HCT116 (cell line): ENCODE measurements at regions not wholly inside any gene's neighbourhood (a gene's known extent, or its start where the extent isn't known, plus 50 kb on each side); places are given as distances from the start of the nearest gene placed in this dataset.
A peak's percentile ranks its signal among the peaks of the same experiment; 100 is the strongest.

ENCODE experiments used
- ATAC-seq: fragments of 200-7000 bp; cut with Tn5 transposase; 2 replicates; pipeline ENCODE4 v1.9.1; 2020; ENCODE audit warnings: mild to moderate bottlenecking, moderate library complexity
- BruUV-seq: library from RNA; stranded (reverse); fragments of 400-500 nt; replicated peaks from 2 replicates; lab custom pipeline; 2021; lab: Mats Ljungman, UMichigan
- CTCF ChIA-PET: fragments of 300-600 bp; sonication (Branson Sonifier 250); formaldehyde crosslinking; loops from one replicate; lab custom pipeline; 2021; ENCODE audit warnings: antibody characterized with exemption; lab: Charles Lee
- POLR2A ChIA-PET: fragments of 300-600, 350-600 bp; sonication (Branson Sonifier 250); formaldehyde crosslinking; loops from one replicate; lab custom pipeline; 2021; ENCODE audit warnings: antibody characterized with exemption; lab: Charles Lee
- RAD21 ChIA-PET, 2 experiments: fragments of 300-600 bp; sonication (Branson Sonifier 250); formaldehyde crosslinking; loops; one replicate each; lab custom pipeline; 2023; ENCODE audit warnings: low total read pairs in 2 of 2; ENCODE audit not compliant: uncharacterized antibody in 2 of 2, unreplicated experiment in 2 of 2, low non-redundant PET in 1 of 2; lab: Charles Lee
- DNase-seq: peaks from one replicate; pipeline ENCODE4 v3.0.0-alpha.2; 2010; ENCODE audit warnings: low read depth, low spot score
- H2AFZ ChIP-seq: fragments of 200-600 bp; shearing (Covaris generic), sonication (generic); 2 replicates; pipeline ENCODE4 v1.6.1; 2017; ENCODE audit warnings: low read depth, mixed run types, mixed read lengths, antibody characterized with exemption, low read length; ENCODE audit not compliant: poor library complexity, severe bottlenecking
- H3K27ac ChIP-seq: 2 replicates; pipeline ENCODE4 v1.5.1; 2012; ENCODE audit warnings: low read depth, low read length
- H3K27me3 ChIP-seq: fragments of 200-600 bp; sonication (generic); 2 replicates; pipeline ENCODE4 v1.6.1; 2016; ENCODE audit warnings: mixed run types, low read length, mixed read lengths; ENCODE audit not compliant: insufficient read depth
- H3K36me3 ChIP-seq, 2 experiments: fragments of 200-500 bp in 1 of 2; fragments of 200-600 bp in 1 of 2; sonication (Bioruptor generic) in 1 of 2; sonication (generic) in 1 of 2; 2 replicates each; pipeline versions ENCODE4 v1.5.1 to v1.6.1; 2014 to 2016; ENCODE audit warnings: low read length in 2 of 2, inconsistent platforms in 1 of 2, mixed read lengths in 1 of 2, mixed run types in 1 of 2; ENCODE audit not compliant: insufficient read depth in 2 of 2, control insufficient read depth in 1 of 2
- H3K4me1 ChIP-seq, 2 experiments: fragments of 200-600 bp in 1 of 2; sonication (generic) in 1 of 2; 2 replicates each; pipeline versions ENCODE4 v1.5.1 to v1.6.1; 2012 to 2017; ENCODE audit warnings: low read length in 2 of 2, inconsistent platforms in 1 of 2, mild to moderate bottlenecking in 1 of 2, mixed read lengths in 1 of 2, mixed run types in 1 of 2, moderate library complexity in 1 of 2; ENCODE audit not compliant: insufficient read depth in 2 of 2, control insufficient read depth in 1 of 2
- H3K4me2 ChIP-seq: fragments of 200-600 bp; sonication (generic); 2 replicates; pipeline ENCODE4 v1.6.1; 2017; ENCODE audit warnings: mixed run types, low read length, mixed read lengths
- H3K4me3 ChIP-seq, 2 experiments: fragments of 200-600 bp in 1 of 2; sonication (generic) in 1 of 2; replicated peaks in 1 of 2; 2 replicates each; pipeline ENCODE4 v1.5.1; 2011 to 2016; ENCODE audit warnings: low read length in 2 of 2, control low read depth in 1 of 2, low read depth in 1 of 2, mild to moderate bottlenecking in 1 of 2, mixed read lengths in 1 of 2, mixed run types in 1 of 2
- H3K79me2 ChIP-seq: fragments of 200-600 bp; sonication (generic); 2 replicates; pipeline ENCODE4 v1.6.1; 2017; ENCODE audit warnings: mild to moderate bottlenecking, mixed run types, low read length, moderate library complexity, mixed read lengths; ENCODE audit not compliant: insufficient read depth
- H3K9ac ChIP-seq: fragments of 200-600 bp; sonication (generic); 2 replicates; pipeline ENCODE4 v1.6.1; 2016; ENCODE audit warnings: low read length, mixed read lengths
- H3K9me2 ChIP-seq: fragments of 200-600 bp; sonication (generic), shearing (Covaris generic); 2 replicates; pipeline ENCODE4 v1.6.1; 2017; ENCODE audit warnings: mixed run types, mild to moderate bottlenecking, moderate library complexity; ENCODE audit not compliant: insufficient read depth
- H3K9me3 ChIP-seq, 2 experiments: fragments of 200-500 bp in 1 of 2; fragments of 200-600 bp in 1 of 2; sonication (Bioruptor generic) in 1 of 2; sonication (generic) in 1 of 2; 2 replicates each; pipeline ENCODE4 v1.6.1; 2014 to 2017; ENCODE audit warnings: low read length in 2 of 2, mixed read lengths in 2 of 2, inconsistent platforms in 1 of 2, low read depth in 1 of 2, mild to moderate bottlenecking in 1 of 2, mixed run types in 1 of 2, moderate library complexity in 1 of 2; ENCODE audit not compliant: control insufficient read depth in 1 of 2, insufficient read depth in 1 of 2
- H4K20me1 ChIP-seq: fragments of 200-600 bp; sonication (generic), shearing (Covaris generic); 2 replicates; pipeline ENCODE4 v1.6.1; 2017; ENCODE audit warnings: mixed run types, mild to moderate bottlenecking, moderate library complexity; ENCODE audit not compliant: insufficient read depth
- ATF3 ChIP-seq: IDR thresholded peaks from 2 replicates; pipeline ENCODE4 v1.6.1; 2012
- CBX3 ChIP-seq: IDR thresholded peaks from 2 replicates; pipeline ENCODE4 v1.6.1; 2012; ENCODE audit warnings: low read depth
- EGR1 ChIP-seq: IDR thresholded peaks from 2 replicates; pipeline ENCODE4 v1.6.1; 2012; ENCODE audit warnings: low read depth
- ELF1 ChIP-seq: IDR thresholded peaks from 2 replicates; pipeline ENCODE4 v1.6.1; 2012; ENCODE audit warnings: low read depth, borderline replicate concordance
- EZH2 ChIP-seq: fragments of 200-600 bp; sonication (generic); IDR thresholded peaks from 2 replicates; pipeline ENCODE4 v1.6.1; 2017; ENCODE audit warnings: antibody characterized with exemption, mixed run types
- FOSL1 ChIP-seq: IDR thresholded peaks from 2 replicates; pipeline ENCODE4 v1.6.1; 2012; ENCODE audit warnings: low read depth
- JUND ChIP-seq: IDR thresholded peaks from 2 replicates; pipeline ENCODE4 v1.6.1; 2012
- MAX ChIP-seq: IDR thresholded peaks from 2 replicates; pipeline ENCODE4 v1.6.1; 2012
- SP1 ChIP-seq: IDR thresholded peaks from 2 replicates; pipeline ENCODE4 v1.6.1; 2012; ENCODE audit warnings: low read depth
- SRF ChIP-seq: IDR thresholded peaks from 2 replicates; pipeline ENCODE4 v1.6.1; 2012; ENCODE audit warnings: low read depth
- TCF7L2 ChIP-seq: IDR thresholded peaks from 2 replicates; pipeline ENCODE4 v1.7.0; 2011; ENCODE audit warnings: borderline replicate concordance, inconsistent platforms; ENCODE audit not compliant: insufficient read depth, insufficient read length; ENCODE audit errors: extremely low read depth
- YY1 ChIP-seq: IDR thresholded peaks from 2 replicates; pipeline ENCODE4 v1.6.1; 2011; ENCODE audit warnings: low read length, low read depth, moderate library complexity, mild to moderate bottlenecking; ENCODE audit not compliant: insufficient replicate concordance; ENCODE audit errors: extremely low read depth
- ZFX ChIP-seq: fragments of 450-650 bp; IDR thresholded peaks from 2 replicates; pipeline ENCODE4 v1.6.1; 2017
- ZNF274 ChIP-seq: fragments of 200-500 bp; sonication (Bioruptor generic); IDR thresholded peaks from 2 replicates; pipeline ENCODE4 v1.6.1; 2014; ENCODE audit warnings: mild to moderate bottlenecking, low read depth, low read length, inconsistent platforms
- intact Hi-C: fragments of 100-400 bp; cut with micrococcal nuclease; formaldehyde crosslinking; loops from 2 replicates; pipeline ENCODE4 v1.10.0; 2022
- TF ChIP-seq, protein P1 (sequence below): IDR thresholded peaks from 2 replicates; pipeline ENCODE4 v1.6.1; 2012; ENCODE audit warnings: low read depth

- CTCF ChIA-PET = no interaction called here
- no peaks in the 10 kb centered on the region for H4K20me1 ChIP-seq
- no peak overlapping the region for H3K27ac ChIP-seq
- POLR2A ChIA-PET = interaction anchor here (1.6 kb wide), 1 partner anchor 8 kb away, joined by 3 read pairs; no protein-coding TSS in a partner anchor
- H3K9ac ChIP-seq = no peak overlapping the region
- H3K9me3 ChIP-seq = no peaks in the 10 kb centered on the region
- RAD21 ChIA-PET = no interaction called here
- H3K4me2 ChIP-seq = peak overlapping the region; percentile 18
- H3K4me1 ChIP-seq = peaks cover 0 to 12% of the 10 kb centered on the region in 2 experiments; a peak in 2 of 4 replicates
- H2AFZ ChIP-seq = no peak overlapping the region
- H3K9me2 ChIP-seq = no peaks in the 10 kb centered on the region
- no peaks in the 10 kb centered on the region for H3K27me3 ChIP-seq
- H3K79me2 ChIP-seq = no peaks in the 10 kb centered on the region
- DNase-seq (peak; percentile 26), ATAC-seq (peak; percentile 71)
- H3K4me3 ChIP-seq = no peak overlapping the region
- H3K36me3 ChIP-seq = no peaks in the 10 kb centered on the region
- no peak for TF ChIP-seq SP1
- no peak for TF ChIP-seq ATF3
- TF ChIP-seq YY1 = no peak
- no peak for TF ChIP-seq ZFX
- TF ChIP-seq ELF1 = no peak
- no peak for TF ChIP-seq MAX
- TF ChIP-seq FOSL1 = no peak
- no peak for TF ChIP-seq EGR1
- no peak for TF ChIP-seq SRF
- no peak for TF ChIP-seq CBX3
- TF ChIP-seq, protein P1, sequence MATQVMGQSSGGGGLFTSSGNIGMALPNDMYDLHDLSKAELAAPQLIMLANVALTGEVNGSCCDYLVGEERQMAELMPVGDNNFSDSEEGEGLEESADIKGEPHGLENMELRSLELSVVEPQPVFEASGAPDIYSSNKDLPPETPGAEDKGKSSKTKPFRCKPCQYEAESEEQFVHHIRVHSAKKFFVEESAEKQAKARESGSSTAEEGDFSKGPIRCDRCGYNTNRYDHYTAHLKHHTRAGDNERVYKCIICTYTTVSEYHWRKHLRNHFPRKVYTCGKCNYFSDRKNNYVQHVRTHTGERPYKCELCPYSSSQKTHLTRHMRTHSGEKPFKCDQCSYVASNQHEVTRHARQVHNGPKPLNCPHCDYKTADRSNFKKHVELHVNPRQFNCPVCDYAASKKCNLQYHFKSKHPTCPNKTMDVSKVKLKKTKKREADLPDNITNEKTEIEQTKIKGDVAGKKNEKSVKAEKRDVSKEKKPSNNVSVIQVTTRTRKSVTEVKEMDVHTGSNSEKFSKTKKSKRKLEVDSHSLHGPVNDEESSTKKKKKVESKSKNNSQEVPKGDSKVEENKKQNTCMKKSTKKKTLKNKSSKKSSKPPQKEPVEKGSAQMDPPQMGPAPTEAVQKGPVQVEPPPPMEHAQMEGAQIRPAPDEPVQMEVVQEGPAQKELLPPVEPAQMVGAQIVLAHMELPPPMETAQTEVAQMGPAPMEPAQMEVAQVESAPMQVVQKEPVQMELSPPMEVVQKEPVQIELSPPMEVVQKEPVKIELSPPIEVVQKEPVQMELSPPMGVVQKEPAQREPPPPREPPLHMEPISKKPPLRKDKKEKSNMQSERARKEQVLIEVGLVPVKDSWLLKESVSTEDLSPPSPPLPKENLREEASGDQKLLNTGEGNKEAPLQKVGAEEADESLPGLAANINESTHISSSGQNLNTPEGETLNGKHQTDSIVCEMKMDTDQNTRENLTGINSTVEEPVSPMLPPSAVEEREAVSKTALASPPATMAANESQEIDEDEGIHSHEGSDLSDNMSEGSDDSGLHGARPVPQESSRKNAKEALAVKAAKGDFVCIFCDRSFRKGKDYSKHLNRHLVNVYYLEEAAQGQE = no peak
- no peak for TF ChIP-seq JUND
- no peak for TF ChIP-seq EZH2
- TF ChIP-seq ZNF274 = no peak
- TF ChIP-seq TCF7L2 = no peak
- intact Hi-C loops = no loop called here
- BruUV-seq = no TSS peak
Observed at GRCh38 chr1:47696737-47697441, 259.0 kb downstream of the FOXD2 start.
